ENCODE measurements at regions not wholly inside any gene's neighbourhood (a gene's known extent, or its start where the extent isn't known, plus 50 kb on each side); places are given as distances from the start of the nearest gene placed in this dataset.

DNA sequence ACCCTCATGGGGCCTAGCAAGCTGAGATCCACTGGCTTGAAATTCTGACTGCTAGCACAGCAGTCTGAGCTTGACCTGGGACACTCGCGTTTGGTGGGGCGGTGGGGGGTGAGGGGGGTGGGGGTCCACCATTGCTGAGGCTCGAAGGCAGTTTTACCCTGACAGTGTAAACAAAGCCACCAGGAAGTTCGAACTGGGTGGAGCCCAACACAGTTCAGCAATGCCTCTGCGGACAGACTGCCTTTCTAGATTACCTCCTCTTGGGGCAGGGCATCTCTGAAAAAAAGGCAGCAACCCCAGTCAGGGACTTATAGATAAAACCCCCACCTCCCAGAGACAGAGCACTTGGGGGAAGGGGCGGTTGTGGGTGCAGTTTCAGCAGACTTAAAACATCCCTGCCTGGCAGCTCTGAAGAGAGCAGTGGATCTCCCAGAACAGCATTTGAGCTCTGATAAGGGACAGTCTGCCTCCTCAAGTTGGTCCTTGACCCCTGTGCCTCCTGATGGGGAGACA is 149.7 kb upstream of the TANK start:
- H3K9me3 ChIP-seq (ENCODE audit: control insufficient read depth in 2 of 3, insufficient read depth in 1 of 3, low read length in 3 of 3) = no peaks in the 10 kb centered on the region
- FAIRE-seq = no peak
- no peak overlapping the region for H3K4me3 ChIP-seq (ENCODE audit: low read length in 3 of 3)
- DNase-seq = no peak
- no peak overlapping the region for H3K27ac ChIP-seq (ENCODE audit: low read depth in 2 of 2, low read length in 2 of 2)
- H3K27me3 ChIP-seq (ENCODE audit: control insufficient read depth, insufficient read depth, low read length) = no peaks in the 10 kb centered on the region
- no peaks in the 10 kb centered on the region for H3K36me3 ChIP-seq (ENCODE audit: control insufficient read depth in 2 of 3, insufficient read depth in 3 of 3, low read length in 3 of 3)
- TF ChIP-seq, protein P1, sequence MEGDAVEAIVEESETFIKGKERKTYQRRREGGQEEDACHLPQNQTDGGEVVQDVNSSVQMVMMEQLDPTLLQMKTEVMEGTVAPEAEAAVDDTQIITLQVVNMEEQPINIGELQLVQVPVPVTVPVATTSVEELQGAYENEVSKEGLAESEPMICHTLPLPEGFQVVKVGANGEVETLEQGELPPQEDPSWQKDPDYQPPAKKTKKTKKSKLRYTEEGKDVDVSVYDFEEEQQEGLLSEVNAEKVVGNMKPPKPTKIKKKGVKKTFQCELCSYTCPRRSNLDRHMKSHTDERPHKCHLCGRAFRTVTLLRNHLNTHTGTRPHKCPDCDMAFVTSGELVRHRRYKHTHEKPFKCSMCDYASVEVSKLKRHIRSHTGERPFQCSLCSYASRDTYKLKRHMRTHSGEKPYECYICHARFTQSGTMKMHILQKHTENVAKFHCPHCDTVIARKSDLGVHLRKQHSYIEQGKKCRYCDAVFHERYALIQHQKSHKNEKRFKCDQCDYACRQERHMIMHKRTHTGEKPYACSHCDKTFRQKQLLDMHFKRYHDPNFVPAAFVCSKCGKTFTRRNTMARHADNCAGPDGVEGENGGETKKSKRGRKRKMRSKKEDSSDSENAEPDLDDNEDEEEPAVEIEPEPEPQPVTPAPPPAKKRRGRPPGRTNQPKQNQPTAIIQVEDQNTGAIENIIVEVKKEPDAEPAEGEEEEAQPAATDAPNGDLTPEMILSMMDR (IDR thresholded peaks at IDR 0.05; ENCODE audit: borderline replicate concordance, extremely low read depth, insufficient read depth) = no peak
- intact Hi-C loops (cut with DNase I) = no loop called here
- H3K4me1 ChIP-seq (ENCODE audit: control insufficient read depth in 2 of 3, insufficient read depth in 2 of 3, low read depth in 1 of 3, low read length in 3 of 3) = no peaks in the 10 kb centered on the region
- no peak overlapping the region for H3K9ac ChIP-seq (ENCODE audit: low read length in 3 of 3)

DNA sequence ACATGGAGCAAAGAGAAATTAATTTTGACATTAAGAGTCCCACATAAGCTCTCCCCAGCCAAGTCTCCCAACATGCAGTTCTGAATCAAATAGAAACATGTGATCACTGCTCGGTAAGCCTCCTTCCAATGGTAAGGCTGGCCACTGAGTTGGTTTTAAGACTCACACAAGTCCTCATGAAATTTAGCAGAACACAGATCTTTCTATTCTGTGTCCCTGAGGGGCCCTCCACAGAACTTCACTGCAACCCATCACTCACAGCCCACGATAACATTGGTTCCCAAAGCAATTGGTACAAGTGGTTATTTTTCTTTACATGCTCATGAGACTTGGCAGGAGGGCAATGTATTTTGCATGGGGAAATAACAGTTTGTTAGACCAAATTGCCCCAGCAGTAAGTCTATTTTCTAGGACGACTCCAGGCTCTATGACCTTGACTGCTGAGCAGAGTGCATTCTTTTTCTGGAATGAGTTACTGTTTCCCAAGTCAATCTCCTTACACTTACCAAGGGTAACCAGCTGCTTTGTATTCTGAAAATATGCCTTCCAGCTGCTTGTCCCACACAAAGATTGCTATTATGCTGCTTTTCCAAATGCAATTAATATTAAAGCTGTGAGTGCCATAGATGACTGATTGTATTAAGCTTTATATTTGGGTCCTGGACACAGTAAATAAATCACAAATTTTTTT is 142.3 kb upstream of the TANK start:
- H3K27ac ChIP-seq (ENCODE audit: low read depth in 2 of 2, low read length in 2 of 2) = peak overlapping the region; percentile 8 to 53
- DNase-seq (peak in 2 of 5 donors; percentile 62 to 76), FAIRE-seq (no peak)
- no peaks in the 10 kb centered on the region for H3K4me1 ChIP-seq (ENCODE audit: control insufficient read depth in 2 of 3, insufficient read depth in 2 of 3, low read depth in 1 of 3, low read length in 3 of 3)
- H3K27me3 ChIP-seq (ENCODE audit: control insufficient read depth, insufficient read depth, low read length) = no peaks in the 10 kb centered on the region
- no peaks in the 10 kb centered on the region for H3K9me3 ChIP-seq (ENCODE audit: control insufficient read depth in 2 of 3, insufficient read depth in 1 of 3, low read length in 3 of 3)
- H3K4me3 ChIP-seq (ENCODE audit: low read length in 3 of 3) = no peak overlapping the region
- no peak overlapping the region for H3K9ac ChIP-seq (ENCODE audit: low read length in 3 of 3)
- TF ChIP-seq, protein P1 (IDR thresholded peaks at IDR 0.05; ENCODE audit: borderline replicate concordance, extremely low read depth, insufficient read depth) = no peak
- H3K36me3 ChIP-seq (ENCODE audit: control insufficient read depth in 2 of 3, insufficient read depth in 3 of 3, low read length in 3 of 3) = no peaks in the 10 kb centered on the region
- intact Hi-C loops (cut with DNase I) = no loop called here

DNA sequence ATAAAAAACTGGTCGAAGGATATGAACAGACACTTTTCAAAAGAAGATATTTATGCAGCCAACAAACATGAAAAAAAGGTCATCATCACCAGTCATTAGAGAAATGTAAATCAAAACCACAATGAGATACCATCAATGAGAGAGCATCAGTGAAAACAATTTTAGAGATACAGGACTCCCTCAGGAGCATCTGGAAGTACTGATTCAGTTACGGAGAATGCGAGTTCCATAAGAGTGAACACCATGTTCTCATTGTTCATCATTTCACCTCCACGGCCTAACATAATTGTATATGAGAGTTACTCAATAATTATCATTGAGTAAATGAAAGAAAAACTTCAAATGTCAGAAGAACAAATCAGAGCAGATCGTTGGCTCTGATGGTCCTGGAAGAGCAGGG is 140.9 kb upstream of the TANK start:
- intact Hi-C loops (cut with DNase I) = no loop called here
- Histone ChIP-seq H3K4me1 (ENCODE audit: control insufficient read depth in 2 of 3, insufficient read depth in 2 of 3, low read depth in 1 of 3, low read length in 3 of 3) (no peaks in the 10 kb centered on the region), H3K36me3 (ENCODE audit: control insufficient read depth in 2 of 3, insufficient read depth in 3 of 3, low read length in 3 of 3) (no peaks in the 10 kb centered on the region), H3K4me3 (ENCODE audit: low read length in 3 of 3) (no peak overlapping the region), H3K9me3 (ENCODE audit: control insufficient read depth in 2 of 3, insufficient read depth in 1 of 3, low read length in 3 of 3) (no peaks in the 10 kb centered on the region), H3K27ac (ENCODE audit: low read depth in 2 of 2, low read length in 2 of 2) (no peak overlapping the region), H3K9ac (ENCODE audit: low read length in 3 of 3) (no peak overlapping the region), H3K27me3 (ENCODE audit: control insufficient read depth, insufficient read depth, low read length) (no peaks in the 10 kb centered on the region)
- FAIRE-seq (no peak), DNase-seq (no peak)
- TF ChIP-seq, protein P1 (IDR thresholded peaks at IDR 0.05; ENCODE audit: borderline replicate concordance, extremely low read depth, insufficient read depth) = no peak
